Inflammatory macrophage (primary cell): ENCODE measurements at regions not wholly inside any gene's neighbourhood (a gene's known extent, or its start where the extent isn't known, plus 50 kb on each side); places are given as distances from the start of the nearest gene placed in this dataset.
"Not testable (repeated sequence)": the region's sequence is repeated elsewhere in the genome, so short reads cannot be mapped to it uniquely, and the experiment has no call there.

Experiments used
- DNase-seq, 2 donors: peaks; one replicate each; pipeline ENCODE4 v3.0.0-alpha.2; 2020 to 2022

DNA sequence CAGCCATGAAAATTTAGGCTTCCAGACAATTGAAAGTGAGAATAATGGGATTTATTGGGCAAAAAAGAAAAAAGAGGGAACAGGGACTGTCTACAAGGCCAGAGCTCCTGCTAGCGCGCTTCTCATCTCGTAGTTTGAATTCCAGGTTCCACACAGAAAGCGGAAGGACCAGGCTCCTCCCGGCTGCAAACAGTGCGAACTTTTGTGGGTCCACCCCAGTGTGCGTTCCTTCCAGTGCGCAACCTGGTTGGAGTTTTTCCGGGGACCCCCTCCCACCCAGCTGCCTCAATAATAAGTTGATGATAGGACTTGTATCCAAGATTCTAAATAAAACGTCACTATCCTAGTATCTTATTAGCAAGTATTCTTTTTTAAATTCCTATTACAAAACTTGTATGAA is 467.7 kb upstream of the TUSC1 start:
- DNase-seq = no peak

DNA sequence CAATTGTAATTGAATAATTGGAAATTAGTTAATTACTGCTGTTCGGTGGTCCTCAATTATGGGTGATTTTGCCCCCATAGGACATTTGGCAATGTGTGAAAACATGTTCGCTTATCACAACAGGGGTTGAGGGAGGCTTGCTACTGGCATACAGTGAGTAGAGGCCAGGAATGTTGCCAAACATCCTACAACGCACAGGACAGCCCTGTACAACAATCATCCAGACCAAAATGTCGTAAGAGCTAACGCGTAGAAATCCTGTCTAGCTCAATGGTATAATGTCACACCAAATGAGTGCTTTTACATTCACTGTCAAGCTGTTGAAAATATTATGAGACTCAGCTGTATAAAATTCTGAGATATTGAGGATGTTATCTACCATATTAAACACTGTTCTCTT is 464.4 kb upstream of the TUSC1 start:
- DNase-seq = no peak

DNA sequence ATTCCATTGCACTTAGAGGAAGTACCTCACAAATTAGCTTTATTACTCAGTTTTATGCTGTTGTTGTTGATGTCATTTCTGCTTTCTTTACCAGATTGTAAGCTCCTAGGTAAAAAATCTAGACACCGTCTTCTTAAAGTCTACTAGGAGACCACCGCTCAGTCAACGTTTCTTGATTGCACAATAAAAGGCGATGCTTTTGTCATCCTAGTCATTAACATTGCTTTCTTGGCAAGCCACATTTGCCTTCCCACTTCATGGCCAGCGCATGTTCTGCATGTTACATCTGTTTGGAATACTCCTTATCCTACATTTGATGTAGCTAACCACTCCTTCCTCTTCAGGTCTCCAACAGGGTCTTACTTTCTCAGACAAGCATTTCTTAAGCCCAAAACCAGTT is 464.0 kb upstream of the TUSC1 start:
- DNase-seq = no peak

GRCh38 chr9:26133537-26133936 is 455.3 kb upstream of the TUSC1 start:
- DNase-seq = no peak

DNA sequence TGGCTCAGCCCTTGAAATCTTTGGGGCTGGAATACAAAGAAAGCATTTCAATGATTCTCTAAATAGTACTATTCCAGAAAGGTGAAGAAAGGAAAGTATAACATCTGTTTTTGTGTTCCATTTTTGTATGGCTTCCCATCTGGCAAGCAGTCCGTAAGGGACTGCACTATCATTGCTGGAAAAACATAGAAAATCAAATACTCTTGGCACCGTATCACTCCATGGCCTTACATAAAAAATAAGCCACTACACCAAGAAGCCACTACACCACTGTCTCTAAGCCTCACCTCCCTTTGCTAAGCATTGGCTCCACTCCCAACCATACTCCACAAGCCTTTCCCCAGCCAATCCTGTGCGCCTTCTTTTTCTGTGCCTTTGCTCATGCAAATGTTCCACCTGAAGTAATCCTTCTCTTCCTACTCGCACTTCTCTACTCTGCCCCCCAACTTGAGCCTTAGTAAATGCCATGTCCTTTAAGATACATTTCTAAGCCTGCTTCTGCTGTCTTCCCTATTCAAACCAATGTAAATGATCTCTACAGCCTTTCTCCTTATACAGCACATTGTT is 454.6 kb upstream of the TUSC1 start:
- no peak for DNase-seq

- DNase-seq = no peak
These were observed 453.6 kb upstream of the TUSC1 start for GRCh38 chr9:26131886-26132285.

- DNase-seq = no peak
These were observed 451.0 kb upstream of the TUSC1 start for GRCh38 chr9:26129217-26129616.

DNA sequence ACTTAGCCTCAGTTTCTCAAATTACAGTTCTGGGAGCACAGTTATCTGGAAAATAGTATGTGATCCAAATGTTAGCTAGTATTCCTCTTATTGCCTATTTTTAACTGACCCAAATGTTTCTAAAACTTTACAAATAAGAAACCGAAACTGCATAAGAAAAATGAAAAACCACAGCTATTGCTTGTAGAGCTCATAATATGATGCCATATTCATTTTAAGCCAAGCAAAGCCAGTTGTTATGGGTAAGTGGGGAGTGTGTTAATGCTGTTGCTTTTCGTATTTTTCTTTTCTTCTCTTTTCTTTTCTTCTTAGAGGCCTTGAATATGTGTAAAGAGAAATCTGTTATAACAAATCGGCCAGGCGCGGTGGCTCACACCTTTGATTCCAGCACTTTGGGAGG is 447.4 kb upstream of the TUSC1 start:
- DNase-seq = no peak

DNA sequence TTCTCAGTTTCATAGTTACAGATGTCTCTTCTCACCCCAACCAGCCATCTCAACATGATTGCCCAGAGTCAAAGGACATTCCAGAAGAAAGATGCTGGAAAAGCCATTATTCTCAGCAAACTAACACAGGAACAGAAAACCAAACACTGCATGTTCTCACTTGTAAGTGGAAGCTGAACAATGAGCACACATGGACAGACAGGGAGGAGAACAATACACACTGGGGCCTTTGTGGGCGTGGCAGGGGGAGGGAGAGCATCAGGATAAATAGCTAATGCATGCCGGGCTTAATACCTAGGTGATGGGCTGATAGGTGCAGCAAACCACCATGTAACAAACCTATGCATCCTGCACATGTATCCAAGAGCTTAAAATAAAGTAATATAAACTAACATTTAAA is 437.8 kb upstream of the TUSC1 start:
- DNase-seq = not testable (repeated sequence)

- no peak for DNase-seq
These were observed 434.5 kb upstream of the TUSC1 start for GRCh38 chr9:26112724-26113123.

- no peak for DNase-seq
These were observed 408.2 kb upstream of the TUSC1 start for GRCh38 chr9:26086396-26086795.

GRCh38 chr9:26081847-26082246 is 403.6 kb upstream of the TUSC1 start:
- DNase-seq = no peak

GRCh38 chr9:26078706-26079105 is 400.5 kb upstream of the TUSC1 start:
- DNase-seq = no peak

DNA sequence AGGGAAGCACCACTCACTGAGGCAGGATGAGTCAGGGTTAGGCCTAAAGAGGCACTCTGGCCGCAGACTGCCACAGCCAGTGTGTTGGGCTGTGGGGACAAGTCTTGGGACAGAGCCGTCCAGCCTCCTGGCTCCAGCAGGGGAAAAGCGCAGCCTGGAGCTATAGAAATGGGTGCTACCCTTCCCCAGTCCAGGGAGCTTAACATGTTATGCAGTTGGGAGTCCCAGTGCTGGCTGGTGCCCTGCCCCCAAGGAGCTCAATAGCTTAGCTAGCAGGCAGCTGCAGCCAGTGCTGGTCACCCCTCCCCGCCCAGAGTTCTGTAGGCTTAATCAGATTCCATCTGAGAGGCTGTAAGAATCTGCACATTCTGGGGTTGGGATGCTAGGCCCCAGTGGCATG is 399.6 kb upstream of the TUSC1 start:
- no peak for DNase-seq

- DNase-seq = no peak
These were observed 389.4 kb upstream of the TUSC1 start for GRCh38 chr9:26067608-26068007.

DNA sequence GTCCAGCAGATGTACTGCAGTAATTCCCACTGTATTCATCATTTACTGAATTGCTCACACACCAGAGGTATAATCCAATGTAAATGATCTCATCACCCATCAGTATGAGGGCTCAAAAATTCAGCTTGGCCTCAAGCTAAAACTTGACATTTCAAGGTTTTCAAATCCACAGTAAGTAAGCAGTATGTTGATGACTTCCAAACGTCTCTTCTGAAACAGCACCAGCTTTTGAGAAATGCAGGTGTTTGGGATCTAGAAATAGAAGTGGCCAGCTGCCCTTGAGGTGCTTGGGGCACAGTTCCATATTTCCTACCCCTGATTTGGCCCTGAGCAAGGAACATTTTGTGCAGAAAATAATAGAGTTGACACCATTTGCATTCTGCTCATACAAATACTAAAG is 388.0 kb upstream of the TUSC1 start:
- DNase-seq = no peak

- DNase-seq = no peak
These were observed 383.8 kb upstream of the TUSC1 start for GRCh38 chr9:26061948-26062575.

DNA sequence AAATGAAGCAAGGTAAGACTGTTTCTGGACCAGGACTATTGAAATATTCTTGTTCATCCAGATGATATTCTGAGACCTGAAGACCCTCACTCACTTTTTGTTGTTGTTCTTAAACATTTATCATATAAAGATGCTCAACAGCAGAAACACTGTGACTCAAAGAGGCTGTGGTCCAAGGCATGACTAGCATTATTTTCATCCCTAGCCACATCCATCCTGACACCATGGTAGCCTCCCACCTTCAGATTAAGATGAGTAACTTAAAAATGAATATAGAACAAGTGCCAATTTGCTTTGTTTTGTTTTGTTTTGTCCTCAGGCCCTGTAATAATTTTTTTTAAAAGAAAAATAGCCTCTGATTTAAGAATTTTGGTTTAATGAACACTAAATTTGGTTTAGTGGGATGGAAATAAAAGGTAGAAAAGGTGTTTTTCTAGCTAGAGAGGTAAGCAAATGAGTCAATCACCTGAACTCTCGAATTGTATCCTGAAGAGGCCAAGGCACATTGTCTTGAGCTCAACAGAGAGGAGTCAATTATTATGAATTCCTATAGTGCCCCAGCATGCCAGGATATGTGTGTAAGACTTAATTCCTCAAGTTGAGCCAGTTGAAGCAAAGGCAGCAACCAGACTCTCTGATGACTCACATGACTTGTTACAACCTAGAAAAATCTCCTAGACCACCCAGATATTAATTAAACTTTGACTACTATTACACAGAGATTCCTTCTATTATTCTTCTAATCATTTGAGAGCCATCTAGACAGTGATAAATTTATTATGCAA is 380.1 kb upstream of the TUSC1 start:
- no peak for DNase-seq

DNA sequence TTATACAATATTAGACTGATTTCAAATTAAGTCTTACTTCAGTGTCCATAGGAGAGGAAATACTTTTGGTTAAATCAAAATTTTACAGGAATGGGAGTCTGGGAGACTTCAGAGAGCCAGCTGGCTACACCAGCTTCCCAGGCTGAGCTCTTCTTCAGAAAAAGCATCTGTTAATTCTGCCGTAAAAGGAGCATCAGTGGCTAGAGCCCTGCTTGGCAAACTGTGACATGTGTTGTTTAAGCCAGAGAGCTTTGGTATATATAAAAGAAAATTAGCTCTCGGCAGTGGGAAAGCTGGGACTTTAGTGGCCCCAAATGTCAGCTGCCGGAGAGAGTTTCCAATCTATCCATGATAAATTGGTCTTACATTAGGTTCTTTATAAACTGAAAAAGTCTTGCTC is 378.8 kb upstream of the TUSC1 start:
- no peak for DNase-seq

GRCh38 chr9:26054600-26055520 is 376.6 kb upstream of the TUSC1 start:
- DNase-seq = no peak

- no peak for DNase-seq
These were observed 375.7 kb upstream of the TUSC1 start for GRCh38 chr9:26053954-26054353.

- no peak for DNase-seq
These were observed 365.2 kb upstream of the TUSC1 start for GRCh38 chr9:26043431-26043830.

DNA sequence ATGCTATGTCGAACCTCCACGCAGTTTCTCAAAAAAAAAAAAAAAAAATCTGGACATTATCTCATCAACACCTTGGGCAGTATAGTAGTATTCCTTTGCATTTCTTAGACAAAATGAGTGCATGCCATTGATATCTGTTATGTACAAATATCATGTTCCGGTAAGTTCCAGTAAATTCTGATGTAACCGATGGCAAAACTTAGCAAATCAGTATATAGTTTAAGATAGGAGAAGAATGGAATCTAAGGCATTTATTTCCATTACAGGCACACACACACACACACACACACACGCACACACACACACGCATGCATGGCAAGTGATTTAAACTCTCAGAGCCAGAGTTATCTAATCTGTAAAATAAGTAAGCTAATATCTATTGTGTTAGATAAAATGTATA is 356.5 kb upstream of the TUSC1 start:
- DNase-seq = no peak
